ENCODE measurements at regions not wholly inside any gene's neighbourhood (a gene's known extent, or its start where the extent isn't known, plus 50 kb on each side); places are given as distances from the start of the nearest gene placed in this dataset.

- TF ChIP-seq RARB (CRISPR knock-in tag; IDR thresholded peaks at IDR 0.05): no peak
- TF ChIP-seq ZNF70 (CRISPR knock-in tag; IDR thresholded peaks at IDR 0.05): no peak
- TF ChIP-seq ARNTL (CRISPR knock-in tag; IDR thresholded peaks at IDR 0.05; ENCODE audit: borderline replicate concordance, low read depth): no peak
- TF ChIP-seq POU6F1 (CRISPR knock-in tag; IDR thresholded peaks at IDR 0.05; ENCODE audit: borderline replicate concordance, low read depth): no peak
- TF ChIP-seq CREB5 (CRISPR knock-in tag; IDR thresholded peaks at IDR 0.05; ENCODE audit: low read depth): no peak
- no peak for TF ChIP-seq TOX (CRISPR knock-in tag; IDR thresholded peaks at IDR 0.05; ENCODE audit: borderline replicate concordance)
- no peak for TF ChIP-seq BACH2 (CRISPR knock-in tag; IDR thresholded peaks at IDR 0.05; ENCODE audit: borderline replicate concordance)
Measured at GRCh38 chr2:48129293-48129950, 185.1 kb upstream of the FOXN2 start.
